ENCODE measurements at regions not wholly inside any gene's neighbourhood (a gene's known extent, or its start where the extent isn't known, plus 50 kb on each side); places are given as distances from the start of the nearest gene placed in this dataset.

DNA sequence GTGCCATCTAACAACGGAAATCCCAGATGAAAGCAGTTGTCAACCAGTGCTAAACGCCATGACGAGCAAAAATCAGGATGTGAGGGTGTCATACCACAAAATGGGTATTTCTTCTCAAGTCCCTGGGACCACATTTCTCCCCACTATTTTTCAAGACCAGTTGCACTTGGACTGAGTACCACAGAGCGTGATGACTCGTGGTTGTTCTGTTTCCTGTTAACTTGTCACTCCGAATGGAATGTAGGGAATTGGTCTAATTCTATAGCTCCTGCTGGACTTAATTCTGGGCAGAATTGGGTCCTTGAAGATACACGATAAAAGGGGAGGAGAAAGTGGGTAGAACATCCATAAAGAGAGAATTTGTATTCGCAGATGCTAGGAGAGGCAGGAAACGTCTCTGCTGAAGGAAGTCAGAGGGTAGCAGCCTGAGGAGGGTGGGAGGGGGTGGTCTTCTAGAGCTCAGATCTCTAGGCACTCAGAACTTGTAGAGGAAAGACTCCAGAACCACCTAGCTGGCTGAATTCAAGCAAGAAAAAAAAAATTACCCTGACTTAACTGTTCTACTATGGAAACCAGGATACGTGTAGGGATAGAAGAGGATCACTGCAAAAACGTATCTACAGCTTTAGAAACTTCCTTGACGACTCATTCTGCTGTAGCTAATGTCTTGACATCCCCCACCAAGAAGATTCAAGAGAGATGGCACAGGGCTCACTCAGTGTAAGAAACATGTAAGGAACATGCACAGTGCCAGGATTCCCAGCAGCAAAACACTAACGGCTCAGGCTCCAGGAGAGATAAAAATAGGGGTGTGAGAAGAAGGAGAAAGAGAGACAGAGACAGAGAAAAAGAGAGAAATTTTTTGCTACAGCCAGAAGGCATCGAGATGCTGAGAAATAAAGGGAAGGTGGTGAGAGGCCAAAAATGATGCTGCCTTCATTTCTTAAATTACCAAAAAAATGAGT is 494.7 kb downstream of the CD83 start:
- ATAC-seq (no peak), DNase-seq (no peak)
- intact Hi-C loops (cut with DNase I): no loop called here

DNA sequence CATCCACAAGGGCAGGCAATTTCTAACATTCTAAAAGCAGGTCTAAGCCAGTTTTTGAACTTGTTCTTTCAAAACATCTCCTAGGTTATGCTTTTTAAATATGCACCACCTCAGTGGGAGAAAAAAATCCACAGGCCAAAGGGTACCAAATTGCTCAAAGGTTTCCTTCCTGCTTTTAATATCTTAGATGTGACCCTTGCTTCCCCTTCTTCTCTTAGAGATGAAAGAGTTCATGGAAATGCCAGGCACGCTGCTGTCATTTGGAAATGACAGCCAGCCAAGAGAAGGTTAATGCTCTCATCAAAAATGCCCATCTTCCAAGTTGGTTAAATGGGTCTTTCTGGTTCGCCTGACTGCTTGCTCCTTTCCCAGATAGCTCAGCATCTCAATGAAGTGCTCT is 497.1 kb downstream of the CD83 start:
- DNase-seq (no peak), ATAC-seq (no peak)
- intact Hi-C loops (cut with DNase I): no loop called here

DNA sequence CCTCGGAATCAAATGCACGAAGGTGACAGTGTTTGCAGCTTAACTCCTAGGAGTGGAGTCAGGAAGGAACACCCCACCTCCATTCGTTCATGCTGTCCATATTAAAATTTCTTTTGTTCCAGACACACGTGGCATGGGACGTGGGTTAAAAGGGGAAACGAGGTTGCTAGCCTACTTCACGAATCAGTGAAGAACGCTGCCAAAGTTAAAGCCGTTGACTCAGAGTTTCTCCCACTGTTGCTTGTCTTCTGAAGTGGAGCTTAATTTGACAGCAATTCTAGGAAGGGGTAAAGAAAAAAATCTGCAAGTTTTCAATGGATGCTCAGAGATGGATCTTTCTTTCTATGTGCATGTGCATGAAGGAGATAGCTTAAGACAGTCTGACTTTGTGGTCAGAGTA is 499.1 kb downstream of the CD83 start:
- intact Hi-C loops (cut with DNase I): no loop called here
- ATAC-seq (no peak), DNase-seq (no peak)

DNA sequence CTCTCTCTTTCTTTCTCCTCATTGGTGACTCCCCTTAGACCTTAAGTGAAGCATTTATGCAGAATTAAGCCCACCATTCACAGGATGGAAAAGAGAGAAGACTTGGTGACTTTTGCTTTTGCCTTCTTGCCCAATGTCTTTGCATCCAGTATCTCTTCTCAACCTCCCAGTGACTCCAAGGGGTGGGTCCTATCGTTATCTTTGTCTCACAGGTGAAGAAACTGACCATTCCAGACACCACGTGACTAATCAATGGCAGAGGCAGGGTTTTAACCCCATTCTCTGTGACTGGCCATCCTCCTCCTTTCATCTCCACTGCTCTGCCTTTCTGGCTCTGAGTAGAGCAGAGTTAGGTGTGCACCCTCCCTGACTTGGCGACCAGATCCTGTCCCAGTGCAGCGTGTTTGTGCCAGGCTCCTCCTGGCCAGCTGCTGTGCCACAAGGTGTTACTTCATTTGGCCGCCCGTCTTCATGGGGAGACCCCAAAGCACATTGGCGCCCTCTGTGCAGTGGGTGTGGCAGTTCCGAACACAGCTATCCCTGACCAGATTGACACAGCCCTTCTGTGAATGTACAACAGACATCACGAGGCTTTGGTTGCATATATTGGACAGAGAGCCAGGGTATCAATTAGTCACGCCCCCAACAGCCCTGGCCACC is 501.3 kb downstream of the CD83 start:
- intact Hi-C loops (cut with DNase I): no loop called here
- DNase-seq (no peak), ATAC-seq (no peak)

DNA sequence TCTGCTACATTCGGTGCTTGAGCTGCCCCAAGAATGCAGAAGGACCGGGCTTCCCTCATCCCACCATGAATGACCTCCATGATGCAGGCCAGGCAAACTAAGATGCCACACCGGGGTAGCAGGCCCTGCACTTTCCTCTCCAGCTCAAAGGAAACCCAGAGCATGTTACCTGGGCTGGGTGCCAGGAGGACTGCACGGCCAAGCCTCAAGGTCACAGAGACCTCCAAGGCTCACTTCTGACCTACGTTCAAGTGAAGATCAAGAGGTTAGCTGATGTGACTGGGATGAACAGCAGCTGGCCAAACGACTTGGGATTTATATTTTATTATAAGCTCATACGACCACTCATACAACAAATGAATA is 501.8 kb downstream of the CD83 start:
- intact Hi-C loops (cut with DNase I): no loop called here
- DNase-seq (no peak), ATAC-seq (no peak)

DNA sequence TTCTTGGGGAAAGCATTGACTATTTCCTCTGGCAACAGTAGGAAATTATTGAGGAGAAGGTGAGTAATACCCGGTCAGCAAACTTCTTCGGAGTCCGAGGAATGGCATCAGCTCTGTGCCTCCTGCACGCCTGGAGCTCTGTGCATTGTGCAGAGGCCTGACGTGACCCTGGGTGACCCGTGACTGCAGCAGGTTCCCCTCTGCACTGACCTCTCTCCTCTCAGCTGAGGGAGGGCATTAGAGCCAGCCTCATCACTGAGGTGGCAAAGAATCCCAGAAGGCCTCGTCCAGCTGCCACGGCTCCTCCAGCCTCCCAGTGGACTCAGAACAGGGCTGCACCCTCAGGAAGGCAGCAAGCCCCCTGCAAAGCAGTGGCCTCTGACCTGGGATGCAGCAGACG is 502.9 kb downstream of the CD83 start:
- DNase-seq: no peak
- ATAC-seq: no peak
- intact Hi-C loops (cut with DNase I): no loop called here

DNA sequence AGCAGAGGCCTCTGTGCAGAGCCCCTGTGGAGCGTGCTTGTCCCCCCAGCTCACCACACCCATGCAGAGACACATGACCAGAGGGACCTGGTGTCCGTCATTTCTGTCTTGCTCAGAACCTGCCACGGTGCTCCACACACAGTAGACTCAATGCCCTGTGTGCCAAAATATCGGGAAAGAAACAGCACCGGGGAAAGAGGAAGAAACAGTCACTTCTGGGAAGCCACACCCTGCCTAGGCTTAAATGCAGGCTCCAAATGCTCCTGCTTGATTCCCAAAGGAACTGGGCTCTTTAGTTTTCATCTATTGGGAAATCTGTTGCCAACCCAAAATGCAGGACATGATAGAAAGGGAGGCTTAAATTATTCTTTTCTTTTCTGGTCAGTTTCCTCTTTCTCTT is 503.9 kb downstream of the CD83 start:
- DNase-seq (no peak), ATAC-seq (no peak)
- intact Hi-C loops (cut with DNase I): no loop called here

DNA sequence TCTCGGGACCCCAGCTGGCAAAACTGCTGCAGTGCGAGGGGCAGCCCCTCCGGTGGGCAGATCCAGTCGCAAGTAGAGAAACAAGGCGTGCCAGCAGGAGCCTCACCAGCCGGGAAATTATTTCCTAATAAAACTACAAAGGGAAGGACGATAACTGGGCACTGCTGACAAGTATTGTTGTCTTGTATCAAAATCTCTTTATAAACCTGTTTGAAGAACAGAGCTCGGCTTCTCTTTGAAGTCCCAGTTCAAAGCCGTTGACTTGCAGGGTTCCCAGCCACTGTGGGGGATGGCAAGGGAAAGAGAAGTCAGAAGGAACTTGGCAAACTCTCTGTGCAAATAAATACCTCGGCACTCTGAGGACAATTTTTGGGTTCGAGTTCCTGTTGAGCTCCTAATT is 504.5 kb downstream of the CD83 start:
- no peak for ATAC-seq
- intact Hi-C loops (cut with DNase I): no loop called here

DNA sequence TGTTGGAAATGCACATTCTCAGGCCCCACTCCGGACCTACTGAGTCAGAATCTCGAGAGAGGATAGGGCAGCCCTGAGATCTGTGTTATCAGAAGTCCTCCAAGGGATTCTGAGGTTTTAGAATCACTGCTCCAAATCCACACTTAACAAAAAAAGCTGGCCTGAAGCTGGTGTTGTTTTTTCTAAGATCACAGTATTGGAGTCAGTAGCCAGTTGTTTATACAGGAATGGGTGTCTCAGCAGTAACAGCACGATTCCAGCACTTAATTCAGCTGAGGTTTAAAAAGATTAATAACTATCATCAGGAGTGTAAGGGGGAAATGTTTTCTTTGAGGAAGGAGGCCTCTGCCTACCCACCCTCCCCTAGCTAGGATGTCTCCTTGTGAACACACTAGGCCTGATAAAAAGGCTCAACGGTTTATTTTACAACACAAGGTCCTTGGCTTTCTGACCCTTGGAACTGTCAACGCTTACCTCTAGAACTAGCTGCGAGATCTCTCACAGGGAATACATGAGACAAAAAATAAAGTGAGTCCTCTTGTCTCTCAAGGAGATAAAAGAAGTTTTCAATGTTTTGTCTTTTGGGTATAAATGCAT is 505.4 kb downstream of the CD83 start:
- intact Hi-C loops (cut with DNase I): no loop called here
- DNase-seq (no peak), ATAC-seq (no peak)

More for the DNA sequence above, 504.5 kb downstream of the CD83 start:
- DNase-seq: no peak

DNA sequence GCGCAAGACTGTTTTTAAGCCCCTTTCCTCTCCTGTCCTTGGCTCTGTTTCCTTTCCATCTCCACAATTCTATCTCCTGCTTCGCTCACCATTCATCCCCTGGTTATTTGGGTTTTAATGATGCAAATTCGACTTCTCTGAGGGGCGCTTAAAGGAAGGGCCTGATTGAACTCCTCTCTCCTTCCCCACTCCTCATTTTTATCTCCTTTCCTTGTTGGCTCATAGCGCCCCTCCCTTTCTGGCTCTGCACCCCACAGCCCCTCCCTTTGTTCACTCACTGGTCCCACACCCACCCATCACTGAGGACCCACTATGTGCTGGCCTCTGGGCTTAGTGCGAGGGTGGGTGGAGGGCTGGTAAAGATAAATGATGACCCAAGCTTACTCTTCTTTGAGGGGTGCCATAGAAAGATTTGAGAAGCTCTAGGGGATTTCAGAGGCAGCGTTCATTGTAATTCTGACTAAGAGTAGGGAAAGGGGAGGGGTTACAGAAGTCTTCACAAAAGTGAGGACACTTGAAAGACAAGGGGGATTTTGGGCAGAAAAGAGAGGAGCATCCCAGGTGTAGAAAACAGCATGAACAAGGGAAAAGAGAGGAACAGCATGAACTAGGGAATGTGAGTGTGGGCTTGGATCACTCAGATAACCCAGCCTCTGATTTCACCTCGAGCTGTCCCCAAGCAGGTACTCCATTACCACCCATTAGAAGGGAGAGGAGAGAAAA is 507.8 kb downstream of the CD83 start:
- DNase-seq (no peak), ATAC-seq (no peak)
- intact Hi-C loops (cut with DNase I): no loop called here

DNA sequence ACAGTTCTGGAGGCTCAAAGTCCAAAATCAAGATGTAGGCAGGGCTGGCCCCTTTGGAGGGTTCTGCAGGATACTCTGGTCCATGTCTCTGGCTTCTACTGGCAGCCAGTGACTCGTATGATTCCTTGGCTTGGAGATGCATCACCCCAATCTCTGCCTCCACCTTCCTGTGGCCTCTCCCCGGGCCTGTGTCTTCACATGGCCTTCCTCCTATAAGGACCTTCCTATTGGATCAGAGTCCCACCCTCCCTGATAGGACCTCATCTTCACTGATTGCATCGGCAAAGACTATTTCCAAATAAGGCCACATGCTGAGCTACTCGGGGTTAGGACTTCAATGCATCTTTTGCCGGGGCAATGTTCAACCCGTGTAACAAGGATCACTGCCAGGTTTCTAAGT is 509.0 kb downstream of the CD83 start:
- intact Hi-C loops (cut with DNase I): no loop called here
- DNase-seq (no peak), ATAC-seq (no peak)

DNA sequence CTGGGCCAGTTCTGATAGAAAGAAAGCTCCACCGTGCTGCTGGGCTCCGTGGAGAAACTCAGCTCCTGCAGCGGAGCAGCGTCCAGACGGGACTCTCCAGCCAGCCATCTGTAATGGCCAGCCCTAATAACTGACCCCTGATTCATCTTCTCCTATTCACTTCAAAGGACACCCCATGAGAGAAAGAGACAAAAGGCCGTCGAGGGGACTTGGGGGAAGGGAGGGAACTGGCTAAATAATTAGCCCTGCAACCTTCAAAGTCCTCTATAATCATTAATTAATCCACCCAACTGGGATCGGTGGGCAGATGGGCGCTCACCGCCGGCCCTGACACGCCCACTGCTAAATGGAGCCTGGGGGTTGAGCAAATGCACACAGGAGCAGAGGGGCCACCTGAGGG is 512.4 kb downstream of the CD83 start:
- intact Hi-C loops (cut with DNase I): no loop called here
- no peak for DNase-seq
- ATAC-seq: no peak

DNA sequence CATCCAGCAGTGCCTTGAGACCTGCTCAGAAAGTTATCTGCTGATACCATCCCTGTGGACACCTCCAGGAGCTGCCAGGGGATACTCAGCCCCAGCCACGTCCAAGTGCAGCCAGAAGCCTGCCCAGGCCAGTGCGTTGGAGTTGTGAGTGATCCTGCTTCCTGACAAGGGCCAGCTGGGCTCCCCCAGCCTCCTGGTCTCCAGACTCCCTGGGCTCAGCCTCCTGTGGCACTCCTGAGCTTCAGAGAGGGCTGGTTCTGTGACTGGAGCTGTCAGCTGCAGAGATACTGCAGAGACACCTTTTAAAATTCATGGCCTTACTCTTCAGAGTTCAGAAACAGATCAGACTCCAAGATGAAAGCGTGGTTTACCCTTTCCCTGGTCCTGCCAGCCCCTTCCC is 515.9 kb downstream of the CD83 start:
- DNase-seq (no peak), ATAC-seq (no peak)
- intact Hi-C loops (cut with DNase I): no loop called here

DNA sequence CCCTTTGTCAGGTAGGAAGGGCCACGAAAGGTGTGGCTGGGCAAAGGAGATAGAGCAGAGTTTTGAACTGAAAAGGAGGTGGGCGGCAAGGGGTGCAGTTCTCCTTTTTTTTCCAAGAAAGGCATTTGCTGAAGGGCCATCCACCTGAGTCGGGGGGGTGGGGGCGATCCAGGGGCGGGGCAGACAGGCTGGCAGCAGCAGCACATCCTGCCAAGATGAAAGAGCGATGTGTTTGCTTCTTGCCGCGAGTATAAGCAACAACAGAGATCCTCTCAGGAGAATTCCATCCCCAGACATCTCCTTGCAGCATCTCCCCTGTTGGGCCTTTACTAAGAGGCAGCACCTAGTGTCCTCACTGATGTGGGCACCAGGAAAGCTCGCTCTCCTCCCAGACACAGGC is 516.5 kb downstream of the CD83 start:
- intact Hi-C loops (cut with DNase I): no loop called here

DNA sequence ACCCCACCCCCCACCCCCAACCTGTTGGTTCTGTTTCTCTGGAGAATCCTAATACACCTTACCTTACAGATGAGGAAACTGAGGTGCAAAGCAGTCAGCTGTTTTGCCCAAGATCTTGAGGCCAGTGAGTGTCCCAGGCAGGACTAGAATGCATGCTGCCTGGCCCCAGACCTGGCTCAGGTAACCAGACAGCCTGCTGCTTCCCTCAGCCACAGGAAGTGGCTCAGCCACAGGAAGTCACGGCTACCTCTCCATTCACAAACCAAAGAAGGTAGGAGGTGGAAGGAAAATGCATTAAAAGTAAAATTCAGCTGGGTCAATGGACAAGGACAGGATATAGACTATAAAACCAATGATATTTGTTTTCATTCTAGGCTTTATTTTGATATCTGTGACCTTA is 517.6 kb downstream of the CD83 start:
- intact Hi-C loops (cut with DNase I): no loop called here
- no peak for DNase-seq
- no peak for ATAC-seq

More for the DNA sequence above, 516.5 kb downstream of the CD83 start:
- ATAC-seq (no peak), DNase-seq (no peak)

DNA sequence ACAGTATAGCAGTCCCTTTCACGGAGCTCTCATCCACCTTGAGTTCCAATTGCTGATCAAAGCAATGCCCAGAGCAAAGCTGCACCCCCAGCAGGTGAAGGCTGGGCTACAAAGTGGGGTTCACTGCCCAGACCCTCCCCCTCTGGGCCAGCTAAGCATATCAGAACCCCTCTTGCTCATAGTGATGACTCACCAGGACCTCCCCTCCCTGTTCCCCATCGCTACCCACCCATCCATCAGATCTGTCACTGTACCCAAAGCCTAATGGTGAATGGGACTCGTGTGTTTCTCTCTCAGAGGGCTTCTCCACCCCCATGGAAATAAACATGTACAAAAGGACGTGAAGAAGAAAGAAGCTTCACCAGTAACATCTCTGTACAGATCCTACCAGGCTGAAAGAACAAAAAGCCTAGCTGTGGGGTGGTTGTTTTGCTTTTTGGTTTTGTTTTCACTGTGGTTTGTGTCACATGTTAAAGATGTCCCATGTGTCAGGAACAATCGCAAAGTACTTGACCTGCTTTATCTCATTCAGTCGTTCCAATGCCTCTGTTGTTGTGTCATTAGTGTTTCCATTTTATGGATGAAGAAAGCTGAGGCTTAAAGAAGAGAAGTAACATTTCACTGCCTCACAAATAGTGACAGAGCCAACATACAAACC is 518.5 kb downstream of the CD83 start:
- intact Hi-C loops (cut with DNase I): no loop called here
- DNase-seq (no peak), ATAC-seq (no peak)

DNA sequence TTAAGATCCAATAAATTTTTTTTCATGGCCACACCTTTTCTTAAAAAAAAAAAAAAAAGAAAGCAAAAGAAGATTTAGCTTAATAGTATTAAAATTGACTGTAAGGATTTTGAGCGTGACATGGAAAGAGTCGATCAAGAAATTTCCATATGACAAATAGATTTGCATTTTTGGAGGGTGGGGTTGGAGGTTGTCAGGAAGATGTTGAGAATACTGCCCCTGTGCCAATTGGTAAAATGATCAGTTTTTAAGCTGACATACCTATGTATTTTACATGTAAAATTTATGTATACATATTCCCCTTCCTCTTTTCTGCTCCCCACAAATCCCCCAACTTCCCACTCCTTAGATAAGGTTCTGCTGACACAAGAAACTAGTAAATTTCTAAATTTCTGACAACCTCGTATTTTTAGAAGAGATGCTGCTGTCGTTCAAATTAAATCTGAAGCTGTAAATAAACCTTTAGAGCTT is 520.9 kb downstream of the CD83 start:
- intact Hi-C loops (cut with DNase I): no loop called here
- no peak for DNase-seq
- ATAC-seq: no peak

DNA sequence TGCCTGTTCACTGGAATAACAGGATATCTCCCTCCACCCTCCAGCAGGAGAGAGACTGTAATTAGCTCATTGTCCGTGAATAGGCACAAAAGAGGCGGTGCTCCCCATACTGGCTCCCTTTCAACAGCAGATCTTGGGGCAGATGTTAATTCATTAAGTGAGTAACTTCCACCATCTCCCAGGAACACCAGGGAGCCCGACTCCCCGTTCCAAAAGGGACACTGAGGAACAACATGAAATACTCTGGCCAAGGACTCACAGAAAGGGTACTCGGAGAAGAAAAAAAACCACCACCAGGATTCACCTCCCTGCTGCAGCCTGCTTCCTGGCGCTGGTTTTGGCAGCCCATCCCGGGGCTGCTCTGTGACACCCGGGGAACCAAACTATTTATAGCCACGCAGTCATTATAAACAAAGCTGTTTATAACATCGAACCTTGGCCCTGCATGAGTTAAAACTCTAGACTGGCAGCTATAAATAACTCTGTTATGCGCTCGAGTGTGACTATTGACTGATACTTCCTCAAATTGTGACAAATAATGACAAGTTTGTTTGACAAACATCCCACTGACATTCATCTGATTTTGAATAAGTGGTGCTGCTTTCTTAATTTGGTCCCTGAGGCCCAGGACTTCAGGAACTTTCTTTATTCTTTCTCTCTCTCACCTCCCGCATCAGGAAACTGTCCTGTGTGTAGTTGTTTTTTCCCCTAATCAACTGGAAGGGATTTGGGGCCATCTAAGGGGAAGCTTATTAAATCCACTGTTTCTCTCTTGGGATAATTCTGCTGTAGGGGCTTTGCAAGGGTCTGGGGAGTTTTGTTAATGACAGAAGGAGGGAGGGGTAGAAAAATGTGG is 521.6 kb downstream of the CD83 start:
- ATAC-seq (peak; percentile 90), DNase-seq (peak; percentile 45)
- intact Hi-C loops (cut with DNase I): no loop called here
